Keratinocyte (primary cell): ENCODE measurements at regions not wholly inside any gene's neighbourhood (a gene's known extent, or its start where the extent isn't known, plus 50 kb on each side); places are given as distances from the start of the nearest gene placed in this dataset.

Experiments used
- DNase-seq: peaks from one replicate; pipeline ENCODE4 v3.0.0-alpha.2; 2011; ENCODE audit warnings: low read depth, missing footprints, low spot score
- FAIRE-seq: peaks from 2 replicates; lab custom pipeline; 2011; peaks lifted over from hg19 to GRCh38; lab: Jason Lieb, UNC
- H2AFZ ChIP-seq: 2 replicates; pipeline ENCODE4 v1.6.0; 2012; ENCODE audit warnings: low read length, control low read depth, inconsistent platforms; ENCODE audit not compliant: control insufficient read depth
- H3K27ac ChIP-seq: 2 replicates; pipeline ENCODE4 v1.5.1; 2011; ENCODE audit warnings: low read length; ENCODE audit not compliant: control insufficient read depth, insufficient read depth
- H3K27me3 ChIP-seq: 3 replicates; pipeline ENCODE4 v1.6.0; 2011; ENCODE audit warnings: low read length; ENCODE audit not compliant: control insufficient read depth, insufficient read depth; ENCODE audit errors: extremely low read depth
- H3K36me3 ChIP-seq, 2 experiments: 2 replicates in 1 of 2; 3 replicates in 1 of 2; pipeline ENCODE4 v1.5.1; 2011; ENCODE audit warnings: low read length in 2 of 2, mild to moderate bottlenecking in 1 of 2; ENCODE audit not compliant: control insufficient read depth in 2 of 2, insufficient read depth in 2 of 2; ENCODE audit errors: extremely low read depth in 1 of 2
- H3K4me1 ChIP-seq: 3 replicates; pipeline ENCODE4 v1.5.1; 2011; ENCODE audit warnings: low read length; ENCODE audit not compliant: control insufficient read depth, insufficient read depth; ENCODE audit errors: extremely low read depth
- H3K4me2 ChIP-seq: 3 replicates; pipeline ENCODE4 v1.6.0; 2011; ENCODE audit warnings: low read depth, low read length; ENCODE audit not compliant: control insufficient read depth, insufficient read depth; ENCODE audit errors: extremely low read depth
- H3K4me3 ChIP-seq, 3 experiments: fragments of 200-600 bp in 1 of 3; sonication (generic) in 1 of 3; 2 replicates in 2 of 3; 3 replicates in 1 of 3; pipeline ENCODE4 v1.5.1; 2011 to 2016; ENCODE audit warnings: low read length in 3 of 3, mild to moderate bottlenecking in 3 of 3, control low read depth in 2 of 3, inconsistent platforms in 1 of 3, low read depth in 1 of 3, mixed read lengths in 1 of 3, mixed run types in 1 of 3, moderate library complexity in 1 of 3; ENCODE audit not compliant: control insufficient read depth in 2 of 3, insufficient read depth in 2 of 3; ENCODE audit errors: extremely low read depth in 1 of 3
- H3K79me2 ChIP-seq: 2 replicates; pipeline ENCODE4 v1.6.0; 2012; ENCODE audit warnings: low read length; ENCODE audit not compliant: control insufficient read depth, insufficient read depth
- H3K9ac ChIP-seq: 3 replicates; pipeline ENCODE4 v1.6.0; 2011; ENCODE audit warnings: low read length; ENCODE audit not compliant: control insufficient read depth, insufficient read depth; ENCODE audit errors: extremely low read depth
- H3K9me1 ChIP-seq: 3 replicates; pipeline ENCODE4 v1.6.0; 2011; ENCODE audit warnings: low read length; ENCODE audit not compliant: control insufficient read depth, insufficient read depth; ENCODE audit errors: extremely low read depth
- H3K9me3 ChIP-seq: 2 replicates; pipeline ENCODE4 v1.5.1; 2012; ENCODE audit warnings: low read depth, low read length; ENCODE audit not compliant: control insufficient read depth
- H4K20me1 ChIP-seq: 3 replicates; pipeline ENCODE4 v1.6.0; 2011; ENCODE audit warnings: low read length; ENCODE audit not compliant: control insufficient read depth, insufficient read depth; ENCODE audit errors: extremely low read depth
- CTCF ChIP-seq, 3 experiments: IDR thresholded peaks in 1 of 3; conservative IDR thresholded peaks in 1 of 3; optimal IDR thresholded peaks in 1 of 3; 2 replicates in 2 of 3; 3 replicates in 1 of 3; pipeline versions ENCODE3 to v1.5.1; 2011; ENCODE audit warnings: low read length in 3 of 3, mild to moderate bottlenecking in 3 of 3, moderate library complexity in 2 of 3, control low read depth in 1 of 3, inconsistent platforms in 1 of 3; ENCODE audit not compliant: insufficient read depth in 2 of 3; ENCODE audit errors: extremely low read depth in 1 of 3
- EZH2 ChIP-seq: IDR thresholded peaks from one replicate; pipeline ENCODE4 v1.6.1; 2012; ENCODE audit warnings: inconsistent platforms, mild to moderate bottlenecking, low read length, moderate library complexity
- dilution Hi-C: fragments of 300-500 bp; cut with MboI; formaldehyde crosslinking; loops from one replicate; pipeline ENCODE4 v1.7.0; 2020; ENCODE audit warnings: low sequenced_read_pairs; ENCODE audit not compliant: extremely low pct_ligation_motif_present

- H3K79me2 ChIP-seq, result no peaks in the 10 kb centered on the region
- H3K9me3 ChIP-seq, result peaks cover 5% of the 10 kb centered on the region
- no peak for TF ChIP-seq CTCF (optimal IDR thresholded peaks at IDR 0.05 in 1 of 3, IDR thresholded peaks at IDR 0.05 in 1 of 3, conservative IDR thresholded peaks at IDR 0.05 in 1 of 3; ENCODE audit: extremely low read depth in 1 of 3, insufficient read depth in 2 of 3, low read length in 3 of 3)
- TF ChIP-seq EZH2, result no peak
- FAIRE-seq (no peak), DNase-seq (no peak)
- no peak overlapping the region for H3K27ac ChIP-seq
- H3K36me3 ChIP-seq, result no peaks in the 10 kb centered on the region
- no peak overlapping the region for H3K4me3 ChIP-seq
- no peaks in the 10 kb centered on the region for H4K20me1 ChIP-seq
- no peaks in the 10 kb centered on the region for H3K4me1 ChIP-seq
- no peak overlapping the region for H3K4me2 ChIP-seq
- no peak overlapping the region for H3K9ac ChIP-seq
- H2AFZ ChIP-seq, result no peak overlapping the region
- H3K27me3 ChIP-seq, result no peaks in the 10 kb centered on the region
- H3K9me1 ChIP-seq, result no peaks in the 10 kb centered on the region
- dilution Hi-C loops, result no loop called here
Observed at GRCh38 chr4:136219592-136220125, 1312.6 kb downstream of the PCDH18 start.

- no peak for FAIRE-seq
- no peaks in the 10 kb centered on the region for H3K9me3 ChIP-seq
- no peak for DNase-seq
- H3K4me2 ChIP-seq, result no peak overlapping the region
- no peaks in the 10 kb centered on the region for H3K36me3 ChIP-seq
- H4K20me1 ChIP-seq, result no peaks in the 10 kb centered on the region
- no peak overlapping the region for H3K9ac ChIP-seq
- no peaks in the 10 kb centered on the region for H3K79me2 ChIP-seq
- no peaks in the 10 kb centered on the region for H3K4me1 ChIP-seq
- no peaks in the 10 kb centered on the region for H3K9me1 ChIP-seq
- no peak overlapping the region for H3K4me3 ChIP-seq
- H2AFZ ChIP-seq, result no peak overlapping the region
- no peak overlapping the region for H3K27ac ChIP-seq
- TF ChIP-seq EZH2, result no peak
- TF ChIP-seq CTCF (optimal IDR thresholded peaks at IDR 0.05 in 1 of 3, IDR thresholded peaks at IDR 0.05 in 1 of 3, conservative IDR thresholded peaks at IDR 0.05 in 1 of 3; ENCODE audit: extremely low read depth in 1 of 3, insufficient read depth in 2 of 3, low read length in 3 of 3), result no peak
- no peaks in the 10 kb centered on the region for H3K27me3 ChIP-seq
- dilution Hi-C loops, result no loop called here
Observed at GRCh38 chr4:136203199-136203598, 1329.1 kb downstream of the PCDH18 start.
